Activated CD8-positive, alpha-beta memory T cell treated with anti-CD3 and anti-CD28 coated beads for 36 hours (primary cell): ENCODE measurements at regions not wholly inside any gene's neighbourhood (a gene's known extent, or its start where the extent isn't known, plus 50 kb on each side); places are given as distances from the start of the nearest gene placed in this dataset.
"Not testable (repeated sequence)": the region's sequence is repeated elsewhere in the genome, so short reads cannot be mapped to it uniquely, and the experiment has no call there.

Source experiments
- CTCF ChIA-PET: fragments of 350-600 bp; sonication (Branson Sonifier 250); formaldehyde crosslinking; loops from one replicate; lab custom pipeline; 2021; ENCODE audit warnings: antibody characterized with exemption; lab: Charles Lee
- POLR2A ChIA-PET: fragments of 350-600 bp; sonication (Branson Sonifier 250); formaldehyde crosslinking; loops from one replicate; lab custom pipeline; 2021; ENCODE audit warnings: antibody characterized with exemption; lab: Charles Lee

- CTCF ChIA-PET = no interaction called here
Observed at GRCh38 chr6:82118150-82118562, 129.4 kb downstream of the IBTK start.

GRCh38 chr6:82114748-82115147, 132.8 kb downstream of the IBTK start:
- ChIA-PET CTCF (no interaction called here), POLR2A (no interaction called here)

More at GRCh38 chr6:82118150-82118562, 129.4 kb downstream of the IBTK start:
- POLR2A ChIA-PET = no interaction called here

- ChIA-PET POLR2A (no interaction called here), CTCF (no interaction called here)
Observed at GRCh38 chr6:82113231-82113630, 134.3 kb downstream of the IBTK start.

- ChIA-PET CTCF (no interaction called here), POLR2A (no interaction called here)
Observed at GRCh38 chr6:82111818-82112217, 135.7 kb downstream of the IBTK start.

DNA sequence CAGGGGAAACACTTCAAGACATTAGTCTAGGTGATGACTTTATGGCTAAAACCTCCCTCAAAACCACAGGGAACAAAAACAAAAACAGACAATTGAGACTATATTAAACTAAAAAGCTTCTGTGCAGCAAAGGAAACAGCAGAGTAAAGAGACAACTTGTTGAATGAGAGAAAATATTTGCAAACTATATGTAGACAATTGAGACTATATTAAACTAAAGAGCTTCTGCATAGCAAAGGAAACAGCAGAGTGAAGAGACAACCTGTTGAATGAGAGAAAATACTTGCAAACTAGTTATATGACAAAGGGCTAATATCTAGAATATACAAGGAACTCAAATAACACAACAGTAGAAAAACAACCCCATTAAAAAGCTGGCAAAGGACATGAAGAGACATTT, 136.4 kb downstream of the IBTK start:
- ChIA-PET POLR2A (no interaction called here), CTCF (no interaction called here)

DNA sequence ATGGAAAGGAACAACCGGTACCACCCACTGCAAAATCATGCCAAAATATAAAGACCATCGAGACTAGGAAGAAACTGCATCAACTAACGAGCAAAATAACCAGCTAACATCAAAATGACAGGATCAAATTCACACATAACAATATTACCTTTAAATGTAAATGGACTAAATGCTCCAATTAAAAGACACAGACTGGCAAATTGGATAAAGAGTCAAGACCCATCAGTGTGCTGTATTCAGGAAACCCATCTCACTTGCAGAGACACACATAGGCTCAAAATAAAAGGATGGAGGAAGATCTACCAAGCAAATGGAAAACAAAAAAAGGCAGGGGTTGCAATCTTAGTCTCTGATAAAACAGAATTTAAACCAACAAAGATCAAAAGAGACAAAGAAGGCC, 144.4 kb downstream of the IBTK start:
- CTCF ChIA-PET, POLR2A ChIA-PET: not testable (repeated sequence)

- CTCF ChIA-PET, POLR2A ChIA-PET: not testable (repeated sequence)
Observed at GRCh38 chr6:82101374-82102114, 146.0 kb downstream of the IBTK start.

- POLR2A ChIA-PET, CTCF ChIA-PET: not testable (repeated sequence)
Observed at GRCh38 chr6:82100763-82101162, 146.8 kb downstream of the IBTK start.

GRCh38 chr6:82097676-82098075, 149.9 kb downstream of the IBTK start:
- ChIA-PET CTCF (no interaction called here), POLR2A (no interaction called here)

DNA sequence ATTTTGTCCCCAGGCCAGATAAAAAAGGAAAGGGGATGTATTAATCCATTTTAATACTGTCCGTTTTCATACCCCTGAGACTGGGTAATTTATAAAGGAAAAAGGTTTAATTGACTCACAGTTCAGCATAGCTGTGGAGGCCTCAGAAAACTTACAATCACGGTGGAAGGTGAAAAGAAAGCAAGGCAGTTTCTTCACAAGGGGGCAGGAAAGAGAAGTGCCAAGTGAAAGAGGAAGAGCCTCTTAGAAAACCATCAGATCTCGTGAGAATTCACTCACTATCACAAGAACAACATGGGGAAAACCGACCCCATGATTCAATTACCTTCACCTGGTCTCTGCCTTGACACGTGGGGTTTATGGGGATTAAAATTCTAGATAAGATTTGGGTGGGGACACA, 152.5 kb downstream of the IBTK start:
- CTCF ChIA-PET = interaction anchor here (1.0 kb wide), 1 partner anchor 19 kb away, joined by 3 read pairs; no protein-coding TSS in a partner anchor
- POLR2A ChIA-PET = no interaction called here

DNA sequence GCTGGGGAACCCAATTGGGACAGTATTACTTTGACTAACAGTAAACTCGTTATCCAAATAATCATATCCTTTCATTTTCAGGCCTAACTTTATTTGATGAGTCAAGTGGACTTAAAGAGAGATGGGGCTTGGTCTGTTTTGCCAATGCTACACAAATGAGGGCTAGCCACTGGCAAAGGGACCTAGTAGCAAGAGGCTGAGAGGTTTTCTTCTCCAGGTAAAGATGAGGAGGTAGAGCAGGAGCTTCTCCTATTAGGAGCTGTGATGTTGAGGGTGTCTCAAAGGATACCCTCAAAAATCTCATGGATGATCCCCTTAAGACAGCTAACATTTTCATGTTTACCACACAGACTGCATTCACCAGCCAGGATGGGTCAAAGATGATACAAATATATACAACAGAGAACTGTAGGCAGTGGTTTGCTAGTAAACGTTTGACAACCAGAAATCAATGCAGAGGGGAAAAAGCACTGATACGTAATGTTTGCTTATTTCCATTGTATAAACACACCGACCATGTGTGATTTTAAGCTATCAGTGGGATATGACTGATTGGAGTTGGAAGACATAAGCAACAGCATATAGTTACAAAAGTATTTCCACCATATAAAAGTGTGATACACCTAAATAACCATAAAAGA, 153.3 kb downstream of the IBTK start:
- ChIA-PET CTCF (interaction anchor here (1.0 kb wide), 1 partner anchor 18 kb away, joined by 3 read pairs; no protein-coding TSS in a partner anchor), POLR2A (no interaction called here)

- CTCF ChIA-PET = no interaction called here
- POLR2A ChIA-PET = no interaction called here
Observed at GRCh38 chr6:82088978-82089771, 158.4 kb downstream of the IBTK start.

DNA sequence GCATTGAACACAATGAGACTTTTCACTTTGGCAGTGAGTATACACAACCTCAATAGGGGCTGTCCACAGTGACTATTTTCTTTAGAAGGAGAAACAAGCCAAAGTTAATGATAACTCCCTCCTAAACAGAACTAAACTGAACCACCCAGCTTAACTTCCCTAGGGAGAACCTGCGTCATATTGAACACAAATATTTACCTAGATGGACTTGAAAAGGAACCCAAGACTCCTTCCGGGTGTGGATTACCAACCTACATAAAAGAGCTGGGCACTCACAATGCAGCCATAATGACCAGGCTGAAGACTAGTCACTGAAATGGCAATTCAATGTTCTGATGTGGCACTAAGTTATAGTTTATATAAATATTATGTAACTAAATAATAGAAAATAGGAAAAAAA, 160.6 kb downstream of the IBTK start:
- POLR2A ChIA-PET = no interaction called here
- CTCF ChIA-PET = no interaction called here

DNA sequence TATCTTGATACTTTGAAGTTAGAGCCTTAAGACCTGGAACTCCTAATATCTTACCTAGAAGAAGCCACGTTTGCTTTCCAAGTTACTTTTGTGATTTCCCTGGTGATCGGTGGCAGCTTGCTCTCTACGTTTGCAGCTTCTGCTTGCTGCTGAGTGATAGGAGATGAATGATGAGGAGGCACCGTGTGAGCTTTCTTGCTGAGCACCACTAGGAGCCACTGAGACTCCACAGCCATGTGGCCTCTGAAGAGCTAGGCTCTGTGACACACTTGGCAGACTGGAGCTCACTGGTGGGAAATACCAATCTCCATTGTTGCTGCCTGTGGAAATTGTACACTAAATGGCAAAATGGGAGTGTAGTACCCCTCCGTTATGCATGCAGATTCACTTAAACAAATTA, 161.8 kb downstream of the IBTK start:
- POLR2A ChIA-PET = no interaction called here
- CTCF ChIA-PET = no interaction called here

DNA sequence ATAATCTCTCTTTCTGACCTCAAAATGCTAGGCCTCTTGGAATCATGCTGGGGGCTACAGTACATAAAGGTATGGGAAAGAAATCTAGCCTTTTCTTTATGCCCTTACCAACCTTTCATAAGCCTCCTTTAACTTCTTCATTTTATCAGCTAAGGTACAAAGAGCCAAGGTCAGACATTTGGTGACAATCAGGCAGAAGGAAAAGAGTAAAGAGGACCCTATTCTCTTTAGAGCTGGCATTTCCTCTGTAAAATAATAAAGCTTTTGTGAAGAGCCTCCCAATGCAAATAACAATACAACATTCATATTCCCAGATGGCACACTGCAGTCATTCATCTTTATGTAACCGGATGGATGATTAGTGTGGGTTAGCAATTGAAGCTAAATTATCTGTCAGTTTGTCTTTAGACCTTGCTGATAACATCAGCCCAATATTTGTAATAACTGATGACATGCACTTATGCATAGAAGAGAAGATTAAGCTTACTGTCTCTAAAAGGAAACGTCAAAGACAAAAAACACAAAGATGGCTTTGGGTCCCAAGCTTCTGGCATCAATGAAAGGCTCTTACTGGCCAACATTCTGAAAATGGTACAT, 163.1 kb downstream of the IBTK start:
- POLR2A ChIA-PET = no interaction called here
- CTCF ChIA-PET = no interaction called here

- CTCF ChIA-PET = no interaction called here
Observed at GRCh38 chr6:82083646-82084045, 163.9 kb downstream of the IBTK start.

DNA sequence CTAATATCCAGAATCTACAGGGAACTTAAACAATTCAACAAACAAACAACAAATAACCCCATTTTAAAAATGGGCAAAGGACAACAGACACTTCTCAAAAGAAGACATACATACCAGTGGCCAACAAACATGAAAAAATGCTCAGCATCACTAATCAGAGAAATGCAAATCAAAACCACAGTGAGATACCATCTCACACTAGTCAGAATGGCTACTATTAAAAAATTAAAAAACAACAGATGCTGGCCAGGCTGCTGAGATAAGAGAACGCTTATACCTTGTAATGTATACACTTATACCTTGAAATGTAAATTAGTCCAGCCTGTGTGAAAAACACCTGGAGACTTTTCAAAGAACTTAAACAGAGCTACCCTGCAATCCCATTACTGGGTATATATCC, 166.8 kb downstream of the IBTK start:
- POLR2A ChIA-PET = no interaction called here
- CTCF ChIA-PET = no interaction called here

More at GRCh38 chr6:82083646-82084045, 163.9 kb downstream of the IBTK start:
- POLR2A ChIA-PET = no interaction called here

- POLR2A ChIA-PET = no interaction called here
- CTCF ChIA-PET = no interaction called here
Observed at GRCh38 chr6:82078286-82078908, 169.1 kb downstream of the IBTK start.

DNA sequence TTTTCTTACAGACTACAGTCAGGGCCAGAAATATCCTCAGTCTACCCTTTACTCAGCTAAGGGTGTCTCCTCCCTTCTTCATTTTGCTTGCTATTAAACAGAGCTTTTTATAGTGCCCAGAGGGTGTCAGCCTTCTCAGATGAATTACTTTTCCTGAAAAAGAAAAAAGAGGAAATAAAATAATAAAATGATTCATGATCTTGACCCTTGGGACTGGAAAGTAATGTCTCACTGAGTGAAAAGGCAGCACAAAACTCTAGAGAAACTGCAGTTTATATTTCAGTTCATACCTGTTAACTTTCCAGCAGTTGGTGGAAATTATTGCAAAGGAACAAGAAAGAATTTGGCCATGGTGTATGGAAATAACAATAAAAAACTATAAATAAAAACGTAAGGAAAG, 170.6 kb downstream of the IBTK start:
- ChIA-PET CTCF (no interaction called here), POLR2A (no interaction called here)

GRCh38 chr6:82074556-82074955, 173.0 kb downstream of the IBTK start:
- ChIA-PET POLR2A (no interaction called here), CTCF (no interaction called here)
